ENCODE measurements at regions not wholly inside any gene's neighbourhood (a gene's known extent, or its start where the extent isn't known, plus 50 kb on each side); places are given as distances from the start of the nearest gene placed in this dataset.
A peak's percentile ranks its signal among the peaks of the same experiment; 100 is the strongest.

- no peaks in the 10 kb centered on the region for H3K79me2 ChIP-seq (ENCODE audit: low read depth)
- Mint-ChIP-seq H3K4me1 (peaks cover 8% of the 10 kb centered on the region), H3K27me3 (ENCODE audit: insufficient read depth, low read depth) (no peaks in the 10 kb centered on the region), H3K36me3 (no peaks in the 10 kb centered on the region), H3K27ac (no peak overlapping the region), H3K4me3 (no peak overlapping the region), H3K9me3 (no peaks in the 10 kb centered on the region)
- no peak overlapping the region for H3K9ac ChIP-seq
- H3K9me3 ChIP-seq (ENCODE audit: low read depth) = no peaks in the 10 kb centered on the region
- no peaks in the 10 kb centered on the region for H3K4me1 ChIP-seq
- H3K27me3 ChIP-seq = no peaks in the 10 kb centered on the region
- no peak for DNase-seq (ENCODE audit: low spot score)
- no peak overlapping the region for H3K4me3 ChIP-seq
- H3F3A ChIP-seq (ENCODE audit: low read depth) = no peaks in the 10 kb centered on the region
- H2AFZ ChIP-seq (replicated peaks) = no peak overlapping the region
- TF ChIP-seq EZH2phosphoT487 (IDR thresholded peaks at IDR 0.05) = no peak
- no peak for TF ChIP-seq CTCF (IDR thresholded peaks at IDR 0.05)
- no peak for TF ChIP-seq EZH2 (IDR thresholded peaks at IDR 0.05)
- no peaks in the 10 kb centered on the region for H4K20me1 ChIP-seq (ENCODE audit: low read depth)
- H3K4me2 ChIP-seq = no peak overlapping the region
- H3K36me3 ChIP-seq = no peaks in the 10 kb centered on the region
- no peak overlapping the region for H3K27ac ChIP-seq
Measured at GRCh38 chr4:156576946-156577345, 394.7 kb downstream of the PDGFC start.

- Histone ChIP-seq H3K27ac (no peak overlapping the region), H3K4me3 (no peak overlapping the region), H4K20me1 (ENCODE audit: low read depth) (no peaks in the 10 kb centered on the region), H2AFZ (replicated peaks) (peak overlapping the region; percentile 3), H3F3A (ENCODE audit: low read depth) (no peaks in the 10 kb centered on the region), H3K79me2 (ENCODE audit: low read depth) (no peaks in the 10 kb centered on the region), H3K4me1 (no peaks in the 10 kb centered on the region), H3K27me3 (no peaks in the 10 kb centered on the region), H3K9me3 (ENCODE audit: low read depth) (no peaks in the 10 kb centered on the region), H3K4me2 (no peak overlapping the region), H3K36me3 (no peaks in the 10 kb centered on the region), H3K9ac (no peak overlapping the region)
- DNase-seq (ENCODE audit: low spot score) = peak; percentile 23
- Mint-ChIP-seq H3K4me3 (no peak overlapping the region), H3K27ac (no peak overlapping the region), H3K4me1 (peaks cover 15% of the 10 kb centered on the region), H3K36me3 (no peaks in the 10 kb centered on the region), H3K27me3 (ENCODE audit: insufficient read depth, low read depth) (peaks cover 2% of the 10 kb centered on the region), H3K9me3 (no peaks in the 10 kb centered on the region)
- TF ChIP-seq CTCF (IDR thresholded peaks at IDR 0.05) (peak; percentile 38), EZH2 (IDR thresholded peaks at IDR 0.05) (no peak)
Measured at GRCh38 chr4:156575430-156576073, 396.0 kb downstream of the PDGFC start.

GRCh38 chr4:156571146-156571545, 400.5 kb downstream of the PDGFC start:
- no peaks in the 10 kb centered on the region for H3K9me3 Mint-ChIP-seq
- TF ChIP-seq CTCF (IDR thresholded peaks at IDR 0.05) (no peak), EZH2 (IDR thresholded peaks at IDR 0.05) (no peak), EZH2phosphoT487 (IDR thresholded peaks at IDR 0.05) (no peak)
- Histone ChIP-seq H3K36me3 (no peaks in the 10 kb centered on the region), H3K9me3 (ENCODE audit: low read depth) (no peaks in the 10 kb centered on the region), H3K79me2 (ENCODE audit: low read depth) (no peaks in the 10 kb centered on the region), H3F3A (ENCODE audit: low read depth) (peaks cover 10% of the 10 kb centered on the region), H3K4me1 (peaks cover 24% of the 10 kb centered on the region), H2AFZ (replicated peaks) (no peak overlapping the region), H3K4me3 (no peak overlapping the region), H3K27ac (no peak overlapping the region), H3K9ac (no peak overlapping the region), H3K27me3 (no peaks in the 10 kb centered on the region), H3K4me2 (no peak overlapping the region), H4K20me1 (ENCODE audit: low read depth) (no peaks in the 10 kb centered on the region)
- H3K36me3 Mint-ChIP-seq = peaks cover 2% of the 10 kb centered on the region
- H3K27me3 Mint-ChIP-seq (ENCODE audit: insufficient read depth, low read depth) = peaks cover 2% of the 10 kb centered on the region
- DNase-seq (ENCODE audit: low spot score) = no peak
- peaks cover 26% of the 10 kb centered on the region for H3K4me1 Mint-ChIP-seq
- no peak overlapping the region for H3K27ac Mint-ChIP-seq
- no peak overlapping the region for H3K4me3 Mint-ChIP-seq

All from neural progenitor cell (in vitro differentiated cells).